Colonic mucosa (tissue), 4 donors: ENCODE measurements at regions not wholly inside any gene's neighbourhood (a gene's known extent, or its start where the extent isn't known, plus 50 kb on each side); places are given as distances from the start of the nearest gene placed in this dataset.

ENCODE experiments used
- DNase-seq: peaks from one replicate; pipeline ENCODE4 v3.0.0-alpha.2; 2020
- H3K27ac ChIP-seq: fragments of 200-600 bp; one replicate; pipeline ENCODE4 v1.8.0; 2021
- H3K27me3 ChIP-seq: fragments of 200-600 bp; one replicate; pipeline ENCODE4 v1.8.0; 2021
- H3K36me3 ChIP-seq: fragments of 200-600 bp; one replicate; pipeline ENCODE4 v1.8.0; 2021
- H3K4me1 ChIP-seq: fragments of 200-600 bp; one replicate; pipeline ENCODE4 v1.8.0; 2021; ENCODE audit warnings: mild to moderate bottlenecking
- H3K4me3 ChIP-seq: fragments of 200-600 bp; one replicate; pipeline ENCODE4 v1.8.0; 2021
- H3K9ac ChIP-seq, 2 donors: one replicate each; pipeline ENCODE4 v1.7.0; 2013; ENCODE audit warnings: control low read depth in 2 of 2, low read depth in 2 of 2, low read length in 2 of 2
- H3K9me3 ChIP-seq: fragments of 200-600 bp; one replicate; pipeline ENCODE4 v1.8.0; 2021
- CTCF ChIP-seq: fragments of 200-600 bp; IDR thresholded peaks from one replicate; pipeline ENCODE4 v1.8.0; 2022; ENCODE audit warnings: antibody characterized with exemption, mild to moderate bottlenecking
- intact Hi-C: fragments of 100-400 bp; cut with DNase I; formaldehyde crosslinking; loops from one replicate; pipeline ENCODE4 v1.14.1; 2022
- donor health status: healthy.
- donor health status: DM: no; HTN: no; CAD: no.
- donor health status: DM: no; HTN: no; CAD: no.

DNA sequence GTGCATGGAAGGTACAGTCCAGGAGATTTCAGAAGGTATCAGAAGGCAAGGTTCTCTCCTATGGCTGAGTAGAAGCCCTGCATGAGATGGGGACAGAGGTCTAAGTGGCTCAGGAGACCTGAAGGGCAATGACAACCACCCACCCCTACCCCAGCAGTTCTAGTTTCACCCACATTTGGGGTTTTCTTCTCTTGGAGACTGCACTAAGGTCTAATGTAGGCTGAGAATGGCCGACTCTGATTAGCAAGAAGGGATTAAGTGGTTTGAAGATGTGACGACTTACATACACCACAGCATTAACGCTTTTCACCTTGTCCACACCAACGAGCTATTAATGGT, 71.7 kb upstream of the SOX5 start:
- no peak overlapping the region for H3K9ac ChIP-seq
- no peak for DNase-seq
- no peaks in the 10 kb centered on the region for H3K27me3 ChIP-seq
- intact Hi-C loops: no loop called here
- no peaks in the 10 kb centered on the region for H3K4me1 ChIP-seq
- no peaks in the 10 kb centered on the region for H3K36me3 ChIP-seq
- H3K4me3 ChIP-seq: no peak overlapping the region
- H3K9me3 ChIP-seq: no peaks in the 10 kb centered on the region
- no peak overlapping the region for H3K27ac ChIP-seq
- TF ChIP-seq CTCF: no peak

- H3K9ac ChIP-seq: no peak overlapping the region
- no peaks in the 10 kb centered on the region for H3K36me3 ChIP-seq
- H3K27me3 ChIP-seq: no peaks in the 10 kb centered on the region
- intact Hi-C loops: no loop called here
- H3K4me1 ChIP-seq: no peaks in the 10 kb centered on the region
- no peak overlapping the region for H3K27ac ChIP-seq
- H3K4me3 ChIP-seq: no peak overlapping the region
- H3K9me3 ChIP-seq: no peaks in the 10 kb centered on the region
- DNase-seq: no peak
- no peak for TF ChIP-seq CTCF
Observed at GRCh38 chr12:24020397-24021163, 71.1 kb upstream of the SOX5 start.

- Histone ChIP-seq H3K27ac (no peak overlapping the region), H3K27me3 (no peaks in the 10 kb centered on the region), H3K4me1 (no peaks in the 10 kb centered on the region), H3K36me3 (no peaks in the 10 kb centered on the region), H3K4me3 (no peak overlapping the region), H3K9ac (no peak overlapping the region), H3K9me3 (no peaks in the 10 kb centered on the region)
- no peak for TF ChIP-seq CTCF
- intact Hi-C loops: no loop called here
- DNase-seq: no peak
Observed at GRCh38 chr12:24015833-24016160, 66.3 kb upstream of the SOX5 start.

DNA sequence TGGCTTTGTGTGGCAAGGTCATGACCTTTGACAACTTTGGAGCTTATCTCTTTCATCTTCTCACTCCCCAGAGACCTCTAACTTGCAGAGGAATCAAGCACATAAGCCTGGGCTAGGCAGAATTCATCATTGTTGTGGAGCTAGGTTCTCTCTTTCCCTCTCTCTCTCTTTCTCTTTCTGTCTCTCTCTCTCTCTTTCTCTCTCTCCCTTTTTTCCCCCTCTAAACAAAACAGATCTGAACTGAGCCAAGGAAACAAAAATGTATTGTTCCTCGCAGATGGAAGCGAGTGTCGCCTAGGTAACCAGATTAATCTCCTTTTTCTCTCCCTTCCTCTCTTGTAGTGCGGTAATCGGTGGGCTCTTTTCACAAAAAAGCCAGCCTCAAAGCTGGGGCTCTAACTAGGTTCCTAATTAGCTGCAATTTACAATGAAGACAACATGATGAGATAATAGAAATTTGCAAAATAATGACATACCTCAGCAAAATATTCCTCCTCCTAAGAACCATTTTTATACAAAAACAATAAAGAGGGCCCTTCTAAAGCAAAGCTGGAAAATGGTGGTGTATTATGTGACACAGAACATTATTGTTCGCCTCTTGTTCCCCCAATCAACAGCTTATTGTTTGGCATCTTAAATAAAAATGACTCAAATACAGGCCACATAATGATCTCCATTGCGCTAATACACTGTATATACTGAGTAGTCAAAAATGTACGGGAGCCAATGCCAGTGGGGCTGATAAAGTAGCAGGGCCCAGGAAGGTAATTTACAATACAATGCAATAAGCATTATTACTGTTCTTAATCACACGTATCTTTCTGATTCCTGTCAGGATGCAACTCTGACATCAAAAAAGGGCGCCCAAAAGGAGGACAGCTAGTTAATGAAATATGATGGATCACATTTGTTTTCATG, 65.7 kb upstream of the SOX5 start:
- intact Hi-C loops: no loop called here
- Histone ChIP-seq H3K27me3 (no peaks in the 10 kb centered on the region), H3K9ac (no peak overlapping the region), H3K4me3 (no peak overlapping the region), H3K4me1 (no peaks in the 10 kb centered on the region), H3K27ac (no peak overlapping the region), H3K9me3 (no peaks in the 10 kb centered on the region), H3K36me3 (no peaks in the 10 kb centered on the region)
- no peak for DNase-seq
- TF ChIP-seq CTCF: no peak

DNA sequence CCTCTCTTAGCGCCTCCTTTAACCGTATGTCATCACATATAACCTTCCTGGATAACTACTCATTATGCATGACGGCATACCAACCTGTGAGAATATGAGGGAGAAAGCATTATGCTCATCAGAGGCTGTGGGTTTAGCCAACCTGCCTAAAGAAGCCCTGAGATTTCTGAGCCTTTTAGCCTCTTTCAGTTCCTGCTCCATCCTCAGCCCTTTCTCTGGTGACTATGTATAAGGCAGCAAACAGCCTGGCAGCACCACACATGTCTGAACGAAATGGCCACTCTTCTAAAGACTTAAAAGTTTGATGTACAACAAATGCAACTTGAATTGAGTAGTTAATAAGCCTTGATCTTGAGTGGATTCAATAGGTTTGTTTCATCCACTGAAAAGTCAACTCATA, 64.8 kb upstream of the SOX5 start:
- H3K4me1 ChIP-seq: no peaks in the 10 kb centered on the region
- no peak overlapping the region for H3K27ac ChIP-seq
- H3K27me3 ChIP-seq: no peaks in the 10 kb centered on the region
- no peaks in the 10 kb centered on the region for H3K36me3 ChIP-seq
- H3K4me3 ChIP-seq: no peak overlapping the region
- DNase-seq: no peak
- H3K9ac ChIP-seq: no peak overlapping the region
- intact Hi-C loops: no loop called here
- no peak for TF ChIP-seq CTCF
- no peaks in the 10 kb centered on the region for H3K9me3 ChIP-seq
